ENCODE measurements at regions not wholly inside any gene's neighbourhood (a gene's known extent, or its start where the extent isn't known, plus 50 kb on each side); places are given as distances from the start of the nearest gene placed in this dataset.
"Not testable (repeated sequence)": the region's sequence is repeated elsewhere in the genome, so short reads cannot be mapped to it uniquely, and the experiment has no call there.

DNA sequence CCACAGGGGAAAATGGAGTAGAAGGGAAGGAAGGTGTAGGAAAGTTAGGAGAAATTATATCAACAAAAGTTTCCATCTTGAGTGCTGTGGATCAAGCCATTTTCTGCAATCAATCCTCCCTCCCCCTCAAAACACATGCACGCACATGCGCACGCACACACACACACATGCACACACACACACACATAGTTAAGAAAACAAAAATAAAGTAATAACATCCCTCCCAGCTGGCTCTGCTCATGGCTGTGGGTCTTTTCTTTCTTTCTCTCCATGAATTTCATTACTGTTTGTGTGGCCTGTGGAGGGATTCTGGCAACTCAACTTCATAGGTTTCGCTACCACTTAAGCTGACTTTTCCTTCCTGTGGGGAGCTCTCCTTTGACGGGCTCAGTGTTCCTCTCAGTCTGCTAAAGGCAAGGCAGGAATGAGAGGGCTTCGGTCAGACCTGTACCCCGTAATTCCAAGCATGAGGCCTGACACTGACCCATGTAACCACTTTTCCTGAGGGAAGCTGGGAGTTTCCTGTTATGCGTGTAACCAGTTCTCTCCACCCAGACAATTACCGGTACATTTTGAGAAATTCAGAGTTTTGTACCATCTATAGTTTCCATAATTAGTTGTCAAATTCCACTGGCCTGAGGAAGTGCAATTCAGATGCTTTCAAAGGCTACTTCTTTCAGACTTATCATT lies 79.8 kb downstream of the ZNF92 start:
- intact Hi-C loops (cut with DNase I) = no loop called here
- Histone ChIP-seq H3K27ac (ENCODE audit: low read depth in 1 of 2, low read length in 2 of 2) (no peak overlapping the region), H3K4me1 (ENCODE audit: control insufficient read depth in 1 of 2, insufficient read depth in 2 of 2, low read length in 2 of 2) (no peaks in the 10 kb centered on the region), H3K27me3 (ENCODE audit: control insufficient read depth in 1 of 2, insufficient read depth in 2 of 2, low read length in 1 of 2) (no peaks in the 10 kb centered on the region), H3K9me3 (ENCODE audit: control insufficient read depth, low read length) (no peaks in the 10 kb centered on the region), H3K4me3 (ENCODE audit: low read length in 2 of 2) (no peak overlapping the region), H3K36me3 (ENCODE audit: control insufficient read depth in 1 of 2, insufficient read depth in 2 of 2, low read length in 1 of 2) (no peaks in the 10 kb centered on the region)
- ATAC-seq (ENCODE audit: low FRiP score) (no peak), DNase-seq (no peak)
- WGBS, 2 donors = 62 to 75% methylated on average over 9 of the region's 9 CpGs

DNA sequence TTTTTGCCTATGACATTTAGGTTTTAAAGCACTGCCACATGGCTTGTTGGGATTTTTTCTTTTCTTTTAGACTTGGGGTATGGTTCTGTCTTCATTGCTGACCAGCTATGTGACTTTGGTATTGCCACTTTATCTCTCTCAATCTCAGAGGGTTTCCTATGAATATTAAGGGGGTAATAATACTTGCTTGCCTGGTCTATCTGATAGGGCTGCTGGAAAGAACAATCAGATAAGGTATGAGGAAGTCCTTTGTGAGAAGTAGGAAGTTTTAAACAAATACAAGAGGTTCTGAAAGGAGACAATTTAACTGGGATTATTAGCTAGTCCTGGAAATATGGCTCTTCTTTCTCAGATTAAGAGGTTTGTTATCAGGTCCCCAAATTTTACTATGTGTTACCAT lies 80.8 kb downstream of the ZNF92 start:
- Histone ChIP-seq H3K27me3 (ENCODE audit: control insufficient read depth in 1 of 2, insufficient read depth in 2 of 2, low read length in 1 of 2) (no peaks in the 10 kb centered on the region), H3K36me3 (ENCODE audit: control insufficient read depth in 1 of 2, insufficient read depth in 2 of 2, low read length in 1 of 2) (no peaks in the 10 kb centered on the region), H3K4me1 (ENCODE audit: control insufficient read depth in 1 of 2, insufficient read depth in 2 of 2, low read length in 2 of 2) (no peaks in the 10 kb centered on the region), H3K4me3 (ENCODE audit: low read length in 2 of 2) (no peak overlapping the region), H3K9me3 (ENCODE audit: control insufficient read depth, low read length) (no peaks in the 10 kb centered on the region), H3K27ac (ENCODE audit: low read depth in 1 of 2, low read length in 2 of 2) (no peak overlapping the region)
- no peak for ATAC-seq (ENCODE audit: low FRiP score)
- DNase-seq = no peak
- intact Hi-C loops (cut with DNase I) = no loop called here

DNA sequence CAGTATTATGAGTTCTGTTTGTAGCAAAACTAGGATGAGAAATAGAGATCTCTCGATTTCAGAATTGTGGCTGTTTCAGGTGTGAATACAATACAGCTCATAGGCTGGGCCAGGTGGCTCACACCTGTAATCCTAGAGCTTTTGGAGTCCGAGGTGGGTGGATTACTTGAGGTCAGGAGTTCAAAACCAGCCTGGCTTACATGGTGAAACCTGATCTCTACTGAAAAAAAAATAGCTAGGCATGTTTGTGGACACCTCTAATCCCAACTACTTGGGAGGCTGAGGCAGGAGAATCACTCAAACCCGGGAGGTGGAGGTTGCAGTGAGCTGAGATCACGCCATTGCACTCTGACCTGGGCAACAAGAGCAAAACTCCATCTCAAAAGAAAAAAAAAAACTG lies 81.4 kb downstream of the ZNF92 start:
- H3K4me1 ChIP-seq (ENCODE audit: control insufficient read depth in 1 of 2, insufficient read depth in 2 of 2, low read length in 2 of 2); H3K27me3 ChIP-seq (ENCODE audit: control insufficient read depth in 1 of 2, insufficient read depth in 2 of 2, low read length in 1 of 2); H3K4me3 ChIP-seq (ENCODE audit: low read length in 2 of 2); H3K36me3 ChIP-seq (ENCODE audit: control insufficient read depth in 1 of 2, insufficient read depth in 2 of 2, low read length in 1 of 2); ATAC-seq (ENCODE audit: low FRiP score); intact Hi-C loops (cut with DNase I); DNase-seq; H3K27ac ChIP-seq (ENCODE audit: low read depth in 1 of 2, low read length in 2 of 2); H3K9me3 ChIP-seq (ENCODE audit: control insufficient read depth, low read length): not testable (repeated sequence)
- 65 to 66% methylated on average over 4 of the region's 4 CpGs for WGBS, 2 donors

DNA sequence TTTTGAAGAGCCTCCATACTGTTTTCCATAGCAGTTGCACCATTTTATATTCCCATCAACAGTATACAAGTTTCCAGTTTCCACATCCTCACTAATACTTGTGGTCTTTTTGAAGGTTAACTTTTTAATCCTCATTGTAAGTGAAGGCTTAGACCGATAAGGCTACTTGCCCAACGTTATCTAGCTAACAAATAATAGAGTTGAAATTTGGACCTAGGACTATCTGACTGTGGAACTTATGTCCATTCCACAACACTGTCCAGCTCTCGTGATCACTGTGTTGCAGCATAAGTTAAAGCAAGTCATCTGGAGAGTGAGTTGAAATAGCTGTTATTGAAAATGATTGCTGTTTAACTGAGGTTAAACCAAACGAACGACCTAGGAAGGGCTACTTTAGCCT lies 84.0 kb downstream of the ZNF92 start:
- H3K27me3 ChIP-seq (ENCODE audit: control insufficient read depth in 1 of 2, insufficient read depth in 2 of 2, low read length in 1 of 2) = no peaks in the 10 kb centered on the region
- no peaks in the 10 kb centered on the region for H3K36me3 ChIP-seq (ENCODE audit: control insufficient read depth in 1 of 2, insufficient read depth in 2 of 2, low read length in 1 of 2)
- WGBS, 2 donors = 78% methylated on average over 5 of the region's 5 CpGs
- no peak overlapping the region for H3K27ac ChIP-seq (ENCODE audit: low read depth in 1 of 2, low read length in 2 of 2)
- no peak for DNase-seq
- H3K9me3 ChIP-seq (ENCODE audit: control insufficient read depth, low read length) = no peaks in the 10 kb centered on the region
- no peak overlapping the region for H3K4me3 ChIP-seq (ENCODE audit: low read length in 2 of 2)
- no peak for ATAC-seq (ENCODE audit: low FRiP score)
- no peaks in the 10 kb centered on the region for H3K4me1 ChIP-seq (ENCODE audit: control insufficient read depth in 1 of 2, insufficient read depth in 2 of 2, low read length in 2 of 2)
- intact Hi-C loops (cut with DNase I) = no loop called here

DNA sequence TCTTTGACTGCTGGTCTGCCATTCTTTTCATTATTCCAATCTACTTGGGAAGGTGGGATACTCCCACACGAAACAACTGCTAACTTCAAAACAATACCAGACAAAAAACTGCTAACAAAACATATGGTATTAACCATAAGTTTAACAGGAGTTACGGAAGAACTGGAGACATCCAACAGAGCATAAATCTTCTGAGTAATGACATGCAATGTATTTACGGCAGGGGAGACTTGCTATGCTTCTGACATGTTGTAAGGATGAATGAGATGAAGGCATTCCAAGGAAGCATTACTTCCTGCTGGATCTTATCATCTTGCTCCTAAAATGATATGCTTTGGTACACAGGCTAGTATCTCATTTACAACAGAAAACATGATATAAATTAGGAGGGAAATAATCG lies 85.8 kb downstream of the ZNF92 start:
- DNase-seq (no peak), ATAC-seq (ENCODE audit: low FRiP score) (no peak)
- no peak overlapping the region for H3K27ac ChIP-seq (ENCODE audit: low read depth in 1 of 2, low read length in 2 of 2)
- H3K9me3 ChIP-seq (ENCODE audit: control insufficient read depth, low read length) = no peaks in the 10 kb centered on the region
- no peak overlapping the region for H3K4me3 ChIP-seq (ENCODE audit: low read length in 2 of 2)
- H3K27me3 ChIP-seq (ENCODE audit: control insufficient read depth in 1 of 2, insufficient read depth in 2 of 2, low read length in 1 of 2) = no peaks in the 10 kb centered on the region
- H3K36me3 ChIP-seq (ENCODE audit: control insufficient read depth in 1 of 2, insufficient read depth in 2 of 2, low read length in 1 of 2) = no peaks in the 10 kb centered on the region
- WGBS, 2 donors = 18 to 41% methylated on average over 4 of the region's 4 CpGs
- intact Hi-C loops (cut with DNase I) = no loop called here
- no peaks in the 10 kb centered on the region for H3K4me1 ChIP-seq (ENCODE audit: control insufficient read depth in 1 of 2, insufficient read depth in 2 of 2, low read length in 2 of 2)

DNA sequence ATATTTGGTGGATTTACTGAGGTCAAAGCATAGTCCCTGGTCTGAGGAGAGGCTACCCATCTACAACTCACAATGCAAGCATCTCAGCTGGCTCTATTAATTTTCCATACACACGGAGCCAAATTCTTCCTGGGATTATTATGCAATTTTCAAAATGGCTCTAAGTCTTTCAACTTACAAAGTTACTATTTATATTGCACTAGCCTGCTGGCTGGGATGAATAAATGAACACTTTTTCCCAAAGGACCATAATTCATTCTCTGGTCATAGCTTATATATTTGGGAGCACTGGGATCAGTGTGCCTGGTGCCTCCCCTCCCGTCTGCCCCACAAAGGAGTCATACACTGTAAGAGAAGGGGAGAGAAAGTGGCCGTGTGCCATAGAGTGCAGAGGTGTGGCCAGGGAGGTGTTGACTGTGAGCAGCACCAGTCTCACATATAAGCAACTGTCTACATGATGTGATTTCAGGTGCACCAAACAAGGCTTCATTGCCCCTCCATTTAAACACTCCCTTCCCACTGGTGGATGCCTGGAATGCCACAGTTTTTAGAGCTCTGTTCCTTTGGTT lies 88.6 kb downstream of the ZNF92 start:
- DNase-seq (no peak), ATAC-seq (ENCODE audit: low FRiP score) (no peak)
- no peak overlapping the region for H3K4me3 ChIP-seq (ENCODE audit: low read length in 2 of 2)
- WGBS, 2 donors = 10 to 16% methylated on average over 3 of the region's 3 CpGs
- H3K4me1 ChIP-seq (ENCODE audit: control insufficient read depth in 1 of 2, insufficient read depth in 2 of 2, low read length in 2 of 2) = no peaks in the 10 kb centered on the region
- H3K27ac ChIP-seq (ENCODE audit: low read depth in 1 of 2, low read length in 2 of 2) = no peak overlapping the region
- no peaks in the 10 kb centered on the region for H3K27me3 ChIP-seq (ENCODE audit: control insufficient read depth in 1 of 2, insufficient read depth in 2 of 2, low read length in 1 of 2)
- H3K9me3 ChIP-seq (ENCODE audit: control insufficient read depth, low read length) = no peaks in the 10 kb centered on the region
- intact Hi-C loops (cut with DNase I) = no loop called here
- no peaks in the 10 kb centered on the region for H3K36me3 ChIP-seq (ENCODE audit: control insufficient read depth in 1 of 2, insufficient read depth in 2 of 2, low read length in 1 of 2)

DNA sequence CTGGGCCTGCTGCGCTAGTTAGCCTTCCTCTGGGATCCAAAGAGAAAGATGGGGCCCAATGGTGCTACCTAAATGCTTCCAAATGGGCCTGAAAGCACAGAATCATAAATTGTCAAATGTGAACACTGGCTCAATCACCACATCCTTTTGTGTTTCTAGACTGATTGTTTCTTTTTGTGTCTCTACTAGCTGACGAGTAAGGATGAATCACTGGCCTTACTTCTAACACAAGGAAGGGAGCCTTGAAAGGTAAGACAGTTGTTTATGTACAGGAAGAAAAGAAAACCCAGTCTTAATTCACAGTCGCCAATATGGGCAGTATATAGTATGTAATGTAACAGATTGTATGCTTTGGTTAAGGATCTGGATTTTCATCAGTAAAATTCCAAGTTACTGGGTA lies 89.5 kb downstream of the ZNF92 start:
- Histone ChIP-seq H3K36me3 (ENCODE audit: control insufficient read depth in 1 of 2, insufficient read depth in 2 of 2, low read length in 1 of 2) (no peaks in the 10 kb centered on the region), H3K27ac (ENCODE audit: low read depth in 1 of 2, low read length in 2 of 2) (no peak overlapping the region), H3K4me1 (ENCODE audit: control insufficient read depth in 1 of 2, insufficient read depth in 2 of 2, low read length in 2 of 2) (no peaks in the 10 kb centered on the region), H3K27me3 (ENCODE audit: control insufficient read depth in 1 of 2, insufficient read depth in 2 of 2, low read length in 1 of 2) (no peaks in the 10 kb centered on the region), H3K4me3 (ENCODE audit: low read length in 2 of 2) (no peak overlapping the region), H3K9me3 (ENCODE audit: control insufficient read depth, low read length) (no peaks in the 10 kb centered on the region)
- intact Hi-C loops (cut with DNase I) = no loop called here
- no peak for DNase-seq
- ATAC-seq (ENCODE audit: low FRiP score) = no peak
- 78 to 84% methylated on average over 3 of the region's 3 CpGs for WGBS, 2 donors

DNA sequence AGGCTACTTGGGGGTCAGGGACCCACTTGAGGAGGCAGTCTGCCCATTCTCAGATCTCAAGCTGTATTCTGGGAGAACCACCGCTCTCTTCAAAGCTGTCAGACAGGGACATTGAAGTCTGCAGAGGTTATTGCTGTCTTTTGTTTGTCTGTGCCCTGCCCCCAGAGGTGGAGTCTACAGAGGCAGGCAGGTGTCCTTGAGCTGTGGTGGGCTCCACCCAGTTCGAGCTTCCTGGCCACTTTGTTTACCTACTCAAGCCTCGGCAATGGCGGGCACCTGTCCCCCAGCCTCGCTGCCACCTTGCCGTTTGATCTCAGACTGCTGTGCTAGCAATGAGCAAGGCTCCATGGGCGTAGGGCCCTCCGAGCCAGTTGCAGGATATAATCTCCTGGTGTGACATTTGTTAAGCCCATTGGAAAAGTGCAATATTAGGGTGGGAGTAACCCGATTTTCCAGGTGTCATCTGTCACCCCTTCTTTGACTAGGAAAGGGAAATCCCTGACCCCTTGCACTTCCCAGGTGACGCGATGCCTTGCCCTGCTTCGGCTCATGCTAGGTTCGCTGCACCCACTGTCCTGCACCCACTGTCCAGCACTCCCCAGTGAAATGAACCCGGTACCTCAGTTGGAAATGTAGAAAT lies 96.4 kb downstream of the ZNF92 start:
- intact Hi-C loops (cut with DNase I) = not testable (repeated sequence)

DNA sequence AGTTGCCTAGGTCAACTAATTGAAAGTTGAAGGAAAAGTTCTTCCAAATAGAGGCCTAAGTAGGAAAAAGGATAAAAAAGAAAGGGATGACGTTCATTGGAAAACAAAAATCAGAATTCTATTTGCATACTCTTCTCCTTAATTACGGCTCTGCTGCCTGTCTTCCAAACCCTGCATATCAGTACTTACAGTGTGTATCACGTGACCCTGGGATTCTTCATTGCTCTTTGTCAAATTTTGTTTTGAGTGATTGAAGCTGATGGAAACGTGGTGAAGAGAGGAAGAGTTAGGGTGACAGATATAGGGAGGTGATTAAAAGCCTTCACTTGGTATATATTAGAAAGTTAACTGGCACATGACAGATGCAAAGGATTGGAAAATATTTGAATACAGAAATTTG lies 97.9 kb downstream of the ZNF92 start:
- 44 to 64% methylated on average over 4 of the region's 4 CpGs for WGBS, 2 donors
- Histone ChIP-seq H3K4me1 (ENCODE audit: control insufficient read depth in 1 of 2, insufficient read depth in 2 of 2, low read length in 2 of 2) (no peaks in the 10 kb centered on the region), H3K27ac (ENCODE audit: low read depth in 1 of 2, low read length in 2 of 2) (no peak overlapping the region), H3K4me3 (ENCODE audit: low read length in 2 of 2) (no peak overlapping the region), H3K27me3 (ENCODE audit: control insufficient read depth in 1 of 2, insufficient read depth in 2 of 2, low read length in 1 of 2) (no peaks in the 10 kb centered on the region), H3K9me3 (ENCODE audit: control insufficient read depth, low read length) (no peaks in the 10 kb centered on the region), H3K36me3 (ENCODE audit: control insufficient read depth in 1 of 2, insufficient read depth in 2 of 2, low read length in 1 of 2) (no peaks in the 10 kb centered on the region)
- ATAC-seq (ENCODE audit: low FRiP score) (no peak), DNase-seq (no peak)
- intact Hi-C loops (cut with DNase I) = no loop called here

More for the DNA sequence above, 96.4 kb downstream of the ZNF92 start:
- not testable (repeated sequence) for ATAC-seq (ENCODE audit: low FRiP score); H3K27me3 ChIP-seq (ENCODE audit: control insufficient read depth in 1 of 2, insufficient read depth in 2 of 2, low read length in 1 of 2); H3K9me3 ChIP-seq (ENCODE audit: control insufficient read depth, low read length); H3K4me3 ChIP-seq (ENCODE audit: low read length in 2 of 2); H3K4me1 ChIP-seq (ENCODE audit: control insufficient read depth in 1 of 2, insufficient read depth in 2 of 2, low read length in 2 of 2); H3K27ac ChIP-seq (ENCODE audit: low read depth in 1 of 2, low read length in 2 of 2); DNase-seq; H3K36me3 ChIP-seq (ENCODE audit: control insufficient read depth in 1 of 2, insufficient read depth in 2 of 2, low read length in 1 of 2)
- 86% methylated on average over 14 of the region's 14 CpGs for WGBS, 2 donors

All from aorta (tissue), 5 donors.